OCI-LY3 (cell line): ENCODE measurements at regions not wholly inside any gene's neighbourhood (a gene's known extent, or its start where the extent isn't known, plus 50 kb on each side); places are given as distances from the start of the nearest gene placed in this dataset.

Source experiments
- H2AFZ ChIP-seq: fragments of 200-600, 300-600 bp; shearing (Covaris generic); 2 replicates; pipeline ENCODE4 v1.6.0; 2014; ENCODE audit warnings: antibody characterized with exemption, low read depth, low read length
- H3K27ac ChIP-seq: fragments of 200-600, 300-600 bp; sonication (generic); 2 replicates; pipeline ENCODE4 v1.5.1; 2014; ENCODE audit warnings: mild to moderate bottlenecking, low read length, moderate library complexity, mixed read lengths
- H3K27me3 ChIP-seq: fragments of 200-600, 300-600 bp; sonication (generic); 2 replicates; pipeline ENCODE4 v1.6.1; 2014; ENCODE audit warnings: low read depth, low read length, mixed read lengths
- H3K36me3 ChIP-seq: fragments of 200-600, 300-600 bp; sonication (generic); replicated peaks from 2 replicates; pipeline ENCODE3; 2014; ENCODE audit warnings: low read depth, low read length, mixed read lengths
- H3K4me1 ChIP-seq: fragments of 300-600, 200-600 bp; sonication (generic); 2 replicates; pipeline ENCODE4 v1.6.1; 2014; ENCODE audit warnings: low read length, mixed read lengths
- H3K4me2 ChIP-seq: fragments of 200-600, 300-600 bp; sonication (generic); 2 replicates; pipeline ENCODE4 v1.6.1; 2014; ENCODE audit warnings: low read length, mixed read lengths
- H3K4me3 ChIP-seq: fragments of 300-600, 200-600 bp; sonication (generic); 2 replicates; pipeline ENCODE4 v1.5.1; 2014; ENCODE audit warnings: antibody characterized with exemption, mild to moderate bottlenecking, low read length, moderate library complexity
- H3K79me2 ChIP-seq: fragments of 300-600, 200-600 bp; shearing (Covaris generic); 2 replicates; pipeline ENCODE4 v1.6.1; 2014; ENCODE audit warnings: mild to moderate bottlenecking, low read length, mixed read lengths
- H3K9ac ChIP-seq: fragments of 300-600, 200-600 bp; shearing (Covaris generic); 2 replicates; pipeline ENCODE4 v1.6.0; 2014; ENCODE audit warnings: mild to moderate bottlenecking, low read length, moderate library complexity
- H3K9me3 ChIP-seq: fragments of 200-600, 300-600 bp; shearing (Covaris generic); 2 replicates; pipeline ENCODE4 v1.6.1; 2014; ENCODE audit warnings: low read length, mixed read lengths; ENCODE audit not compliant: insufficient read depth
- H4K20me1 ChIP-seq: fragments of 200-600, 300-600 bp; sonication (generic); 2 replicates; pipeline ENCODE4 v1.6.1; 2016; ENCODE audit warnings: low read length, mixed read lengths; ENCODE audit not compliant: insufficient read depth
- CTCF ChIP-seq: fragments of 200-600, 300-600 bp; sonication (generic); IDR thresholded peaks from 2 replicates; pipeline ENCODE4 v1.5.1; 2014; ENCODE audit warnings: antibody characterized with exemption, low read length, low read depth
- EZH2phosphoT487 ChIP-seq: fragments of 200-600 bp; shearing (Covaris generic); IDR thresholded peaks from 2 replicates; pipeline ENCODE4 v1.6.1; 2018; ENCODE audit warnings: antibody characterized with exemption, mixed run types, low read depth

GRCh38 chr4:32789026-32789608 lies 2068.9 kb downstream of the PCDH7 start:
- Histone ChIP-seq H3K27me3 (no peaks in the 10 kb centered on the region), H3K4me3 (no peak overlapping the region), H3K4me2 (no peak overlapping the region), H3K9me3 (no peaks in the 10 kb centered on the region), H3K79me2 (no peaks in the 10 kb centered on the region), H2AFZ (no peak overlapping the region), H3K36me3 (no peaks in the 10 kb centered on the region), H3K4me1 (no peaks in the 10 kb centered on the region), H3K9ac (no peak overlapping the region), H4K20me1 (no peaks in the 10 kb centered on the region), H3K27ac (no peak overlapping the region)
- no peak for TF ChIP-seq EZH2phosphoT487
- no peak for TF ChIP-seq CTCF

- Histone ChIP-seq H3K4me1 (no peaks in the 10 kb centered on the region), H2AFZ (no peak overlapping the region), H3K79me2 (no peaks in the 10 kb centered on the region), H3K4me2 (no peak overlapping the region), H3K27ac (no peak overlapping the region), H3K9me3 (no peaks in the 10 kb centered on the region), H3K4me3 (no peak overlapping the region), H3K36me3 (no peaks in the 10 kb centered on the region), H4K20me1 (no peaks in the 10 kb centered on the region), H3K27me3 (no peaks in the 10 kb centered on the region), H3K9ac (no peak overlapping the region)
- TF ChIP-seq CTCF: no peak
- no peak for TF ChIP-seq EZH2phosphoT487
Measured at GRCh38 chr4:32790803-32791202, 2070.6 kb downstream of the PCDH7 start.

DNA sequence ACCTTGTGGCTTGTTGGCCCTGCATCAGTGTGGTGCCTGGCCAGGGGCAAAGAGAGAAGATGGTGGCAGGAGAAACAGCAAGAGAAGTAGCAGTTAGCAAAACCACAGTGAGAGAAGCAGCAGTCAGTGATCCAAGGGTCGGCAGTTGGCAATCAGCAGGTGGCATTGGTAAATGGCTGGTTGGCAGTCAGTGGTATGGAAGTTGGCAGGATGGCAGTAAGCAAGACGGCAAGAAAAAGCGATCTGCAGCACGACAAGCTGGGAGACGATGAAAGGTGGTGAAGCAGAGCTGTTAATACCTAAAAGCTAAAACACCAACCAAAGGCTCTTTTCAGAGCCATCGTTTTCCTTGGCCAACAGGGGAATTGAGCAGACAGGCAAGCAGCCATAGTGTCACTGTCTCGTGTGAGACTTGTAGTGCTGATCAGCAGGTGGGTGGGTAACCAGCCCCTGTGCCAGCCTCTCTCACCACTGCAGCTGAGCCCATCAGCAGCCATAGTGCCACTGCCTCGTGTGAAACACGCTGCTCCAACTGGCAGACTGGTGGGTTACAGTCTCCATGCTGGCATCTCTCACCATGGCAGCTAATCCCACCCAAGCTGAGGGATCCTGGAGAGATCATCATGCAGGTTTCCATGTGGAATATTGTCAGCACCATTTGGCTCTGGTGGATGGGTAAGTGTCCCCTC lies 2078.4 kb downstream of the PCDH7 start:
- Histone ChIP-seq H3K9ac (no peak overlapping the region), H4K20me1 (no peaks in the 10 kb centered on the region), H3K4me3 (no peak overlapping the region)

More for the DNA sequence above, 2078.4 kb downstream of the PCDH7 start:
- Histone ChIP-seq H2AFZ (no peak overlapping the region), H3K36me3 (no peaks in the 10 kb centered on the region), H3K4me1 (no peaks in the 10 kb centered on the region), H3K4me2 (no peak overlapping the region), H3K79me2 (no peaks in the 10 kb centered on the region), H3K27ac (no peak overlapping the region), H3K27me3 (no peaks in the 10 kb centered on the region), H3K9me3 (no peaks in the 10 kb centered on the region)
- no peak for TF ChIP-seq EZH2phosphoT487
- TF ChIP-seq CTCF: no peak
